ENCODE measurements at regions not wholly inside any gene's neighbourhood (a gene's known extent, or its start where the extent isn't known, plus 50 kb on each side); places are given as distances from the start of the nearest gene placed in this dataset.

- TF ChIP-seq, protein P1, sequence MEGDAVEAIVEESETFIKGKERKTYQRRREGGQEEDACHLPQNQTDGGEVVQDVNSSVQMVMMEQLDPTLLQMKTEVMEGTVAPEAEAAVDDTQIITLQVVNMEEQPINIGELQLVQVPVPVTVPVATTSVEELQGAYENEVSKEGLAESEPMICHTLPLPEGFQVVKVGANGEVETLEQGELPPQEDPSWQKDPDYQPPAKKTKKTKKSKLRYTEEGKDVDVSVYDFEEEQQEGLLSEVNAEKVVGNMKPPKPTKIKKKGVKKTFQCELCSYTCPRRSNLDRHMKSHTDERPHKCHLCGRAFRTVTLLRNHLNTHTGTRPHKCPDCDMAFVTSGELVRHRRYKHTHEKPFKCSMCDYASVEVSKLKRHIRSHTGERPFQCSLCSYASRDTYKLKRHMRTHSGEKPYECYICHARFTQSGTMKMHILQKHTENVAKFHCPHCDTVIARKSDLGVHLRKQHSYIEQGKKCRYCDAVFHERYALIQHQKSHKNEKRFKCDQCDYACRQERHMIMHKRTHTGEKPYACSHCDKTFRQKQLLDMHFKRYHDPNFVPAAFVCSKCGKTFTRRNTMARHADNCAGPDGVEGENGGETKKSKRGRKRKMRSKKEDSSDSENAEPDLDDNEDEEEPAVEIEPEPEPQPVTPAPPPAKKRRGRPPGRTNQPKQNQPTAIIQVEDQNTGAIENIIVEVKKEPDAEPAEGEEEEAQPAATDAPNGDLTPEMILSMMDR (IDR thresholded peaks at IDR 0.05) = no peak
- TF ChIP-seq POLR2A (IDR thresholded peaks at IDR 0.05) = no peak
Observed at GRCh38 chr11:92638678-92639077, 330.8 kb upstream of the MTNR1B start.

Data from heart left ventricle (tissue), 13 donors.